Activated naive CD4-positive, alpha-beta T cell treated with anti-CD3 and anti-CD28 coated beads, Interleukin-2, amount 10 ng/mL, durations not matched to agents 7 days and 5 days (primary cell): ENCODE measurements at regions not wholly inside any gene's neighbourhood (a gene's known extent, or its start where the extent isn't known, plus 50 kb on each side); places are given as distances from the start of the nearest gene placed in this dataset.
"Not testable (repeated sequence)": the region's sequence is repeated elsewhere in the genome, so short reads cannot be mapped to it uniquely, and the experiment has no call there.

Source experiments
- CTCF ChIA-PET: fragments of 350-600 bp; sonication (Branson Sonifier 250); formaldehyde crosslinking; loops from one replicate; lab custom pipeline; 2021; ENCODE audit warnings: antibody characterized with exemption; lab: Charles Lee
- DNase-seq: peaks from one replicate; pipeline ENCODE4 v3.0.0-alpha.2; 2020
- H3K27ac Mint-ChIP-seq: one replicate; pipeline ENCODE4 v1.8.0; 2021; ENCODE audit warnings: mild to moderate bottlenecking, moderate library complexity, mixed read lengths
- H3K27me3 Mint-ChIP-seq: one replicate; pipeline ENCODE4 v1.8.0; 2021; ENCODE audit warnings: mild to moderate bottlenecking, mixed read lengths
- H3K36me3 Mint-ChIP-seq: one replicate; pipeline ENCODE4 v1.8.0; 2021; ENCODE audit warnings: mixed read lengths
- H3K4me1 Mint-ChIP-seq: one replicate; pipeline ENCODE4 v1.8.0; 2021; ENCODE audit warnings: mixed read lengths
- H3K4me3 Mint-ChIP-seq: one replicate; pipeline ENCODE4 v1.8.0; 2021; ENCODE audit warnings: mild to moderate bottlenecking, moderate library complexity, mixed read lengths
- H3K9me3 Mint-ChIP-seq: one replicate; pipeline ENCODE4 v1.8.0; 2021; ENCODE audit warnings: mixed read lengths

DNA sequence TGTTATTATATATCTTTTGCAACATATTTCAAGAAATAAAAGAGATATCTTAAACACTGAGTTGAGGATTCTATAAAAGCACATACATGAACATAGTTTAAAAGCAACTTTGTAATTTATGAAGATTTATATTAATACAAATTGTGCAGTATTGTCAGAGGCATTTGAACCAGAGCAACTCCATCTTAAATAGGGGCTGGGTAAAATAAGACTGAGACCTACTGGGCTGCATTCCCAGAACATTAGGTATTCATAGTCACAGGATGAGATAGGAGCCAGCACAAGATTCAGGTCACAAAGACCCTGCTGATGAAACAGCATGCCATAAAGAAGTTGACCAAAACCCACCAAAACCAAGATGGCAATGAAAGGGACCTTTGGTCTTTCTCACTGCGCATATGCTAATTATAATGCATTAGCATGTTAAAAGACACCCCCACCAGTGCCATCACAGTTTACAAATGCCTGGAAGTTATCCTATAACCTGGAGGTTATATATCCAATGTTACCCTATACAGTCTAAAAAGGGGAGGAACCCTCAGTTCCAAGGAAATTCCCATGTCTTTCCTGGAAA is 320.2 kb downstream of the FAM170A start:
- Mint-ChIP-seq H3K27me3 (no peaks in the 10 kb centered on the region), H3K4me1 (no peaks in the 10 kb centered on the region), H3K4me3 (no peak overlapping the region), H3K9me3 (no peaks in the 10 kb centered on the region), H3K36me3 (no peaks in the 10 kb centered on the region), H3K27ac (no peak overlapping the region)
- CTCF ChIA-PET, result no interaction called here
- DNase-seq, result no peak

DNA sequence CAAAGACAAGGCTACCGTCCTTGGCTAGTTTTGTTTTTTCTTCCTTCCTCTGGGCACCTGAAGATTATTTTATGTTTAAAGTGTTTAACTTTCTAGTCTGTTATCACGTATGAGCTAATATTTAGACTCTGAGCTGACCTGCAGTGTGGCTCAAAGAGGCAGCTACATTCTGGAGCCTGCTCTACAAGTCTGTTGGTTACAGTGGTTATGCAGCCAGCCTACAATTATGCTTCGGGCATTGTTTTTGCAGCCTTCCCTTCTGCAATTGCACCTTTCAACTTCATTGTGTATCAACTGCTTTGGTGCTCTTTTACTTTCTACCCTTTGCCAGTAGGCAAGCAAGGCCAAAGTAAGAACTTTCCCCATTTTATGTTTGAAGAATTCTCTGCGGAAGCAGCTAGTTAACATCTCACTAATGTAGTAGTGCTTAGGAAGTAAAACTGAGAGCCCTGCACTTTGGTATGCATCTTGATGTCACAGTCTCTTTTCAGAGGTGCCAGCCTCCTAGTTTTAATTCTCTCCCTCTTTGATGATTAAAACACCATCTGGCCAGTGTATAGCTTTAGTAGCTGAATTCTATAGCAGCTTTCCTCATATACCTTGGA is 322.1 kb downstream of the FAM170A start:
- DNase-seq, result no peak
- Mint-ChIP-seq H3K36me3 (no peaks in the 10 kb centered on the region), H3K27me3 (no peaks in the 10 kb centered on the region), H3K9me3 (no peaks in the 10 kb centered on the region), H3K4me1 (no peaks in the 10 kb centered on the region), H3K27ac (no peak overlapping the region), H3K4me3 (no peak overlapping the region)
- CTCF ChIA-PET, result no interaction called here

- Mint-ChIP-seq H3K27me3 (no peaks in the 10 kb centered on the region), H3K27ac (no peak overlapping the region), H3K36me3 (no peaks in the 10 kb centered on the region), H3K9me3 (no peaks in the 10 kb centered on the region), H3K4me3 (no peak overlapping the region), H3K4me1 (no peaks in the 10 kb centered on the region)
- CTCF ChIA-PET, result no interaction called here
- DNase-seq, result no peak
Observed at GRCh38 chr5:119953474-119953873, 324.1 kb downstream of the FAM170A start.

- Mint-ChIP-seq H3K36me3 (no peaks in the 10 kb centered on the region), H3K27ac (no peak overlapping the region), H3K4me1 (no peaks in the 10 kb centered on the region), H3K27me3 (no peaks in the 10 kb centered on the region), H3K4me3 (no peak overlapping the region), H3K9me3 (no peaks in the 10 kb centered on the region)
- DNase-seq, result no peak
- CTCF ChIA-PET, result no interaction called here
Observed at GRCh38 chr5:119954106-119954505, 324.7 kb downstream of the FAM170A start.

GRCh38 chr5:119961993-119962392 is 332.6 kb downstream of the FAM170A start:
- Mint-ChIP-seq H3K36me3 (no peaks in the 10 kb centered on the region), H3K4me1 (no peaks in the 10 kb centered on the region), H3K4me3 (no peak overlapping the region), H3K27me3 (no peaks in the 10 kb centered on the region), H3K27ac (no peak overlapping the region), H3K9me3 (no peaks in the 10 kb centered on the region)
- CTCF ChIA-PET, result no interaction called here
- DNase-seq, result no peak

GRCh38 chr5:119966028-119966427 is 336.7 kb downstream of the FAM170A start:
- Mint-ChIP-seq H3K4me3 (no peak overlapping the region), H3K9me3 (peaks cover 2% of the 10 kb centered on the region), H3K27ac (no peak overlapping the region), H3K4me1 (no peaks in the 10 kb centered on the region), H3K36me3 (no peaks in the 10 kb centered on the region), H3K27me3 (no peaks in the 10 kb centered on the region)
- CTCF ChIA-PET, result no interaction called here
- no peak for DNase-seq

DNA sequence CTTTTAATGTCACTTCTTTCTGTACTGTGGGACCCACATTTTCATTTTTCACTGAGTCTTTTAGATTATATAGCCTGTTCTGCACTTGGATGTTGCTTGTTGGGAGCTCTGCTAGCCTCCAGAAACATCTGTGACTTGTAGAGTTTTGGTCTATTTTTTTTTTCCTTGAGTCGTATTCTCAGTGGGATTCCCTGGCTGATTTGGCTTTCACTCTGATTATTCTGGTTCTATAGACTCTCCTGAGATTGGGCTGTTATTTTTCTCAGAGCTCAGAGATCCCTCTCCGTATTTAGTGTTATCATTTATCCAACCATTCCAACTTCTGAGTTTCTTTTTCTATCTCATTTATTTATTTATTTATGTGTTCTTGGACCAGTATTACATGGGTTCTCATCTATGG is 339.3 kb downstream of the FAM170A start:
- Mint-ChIP-seq H3K36me3 (no peaks in the 10 kb centered on the region), H3K4me1 (no peaks in the 10 kb centered on the region), H3K27ac (no peak overlapping the region), H3K4me3 (no peak overlapping the region), H3K27me3 (no peaks in the 10 kb centered on the region), H3K9me3 (peaks cover 3% of the 10 kb centered on the region)
- DNase-seq, result no peak
- CTCF ChIA-PET, result no interaction called here

- H3K27ac Mint-ChIP-seq, H3K4me1 Mint-ChIP-seq, H3K27me3 Mint-ChIP-seq, H3K36me3 Mint-ChIP-seq, DNase-seq, CTCF ChIA-PET, H3K4me3 Mint-ChIP-seq: not testable (repeated sequence)
- H3K9me3 Mint-ChIP-seq, result peaks cover 35% of the 10 kb centered on the region
Observed at GRCh38 chr5:119987077-119987476, 357.7 kb downstream of the FAM170A start.

- peaks cover 22% of the 10 kb centered on the region for H3K9me3 Mint-ChIP-seq
- no peak overlapping the region for H3K27ac Mint-ChIP-seq
- H3K36me3 Mint-ChIP-seq, result no peaks in the 10 kb centered on the region
- no peak overlapping the region for H3K4me3 Mint-ChIP-seq
- H3K27me3 Mint-ChIP-seq, result no peaks in the 10 kb centered on the region
- CTCF ChIA-PET, result no interaction called here
- DNase-seq, result no peak
- no peaks in the 10 kb centered on the region for H3K4me1 Mint-ChIP-seq
Observed at GRCh38 chr5:119991625-119992024, 362.3 kb downstream of the FAM170A start.

GRCh38 chr5:119996128-119996527 is 366.8 kb downstream of the FAM170A start:
- no peak overlapping the region for H3K4me3 Mint-ChIP-seq
- H3K27me3 Mint-ChIP-seq, result no peaks in the 10 kb centered on the region
- H3K4me1 Mint-ChIP-seq, result no peaks in the 10 kb centered on the region
- CTCF ChIA-PET, result no interaction called here
- no peak overlapping the region for H3K27ac Mint-ChIP-seq
- H3K36me3 Mint-ChIP-seq, result no peaks in the 10 kb centered on the region
- H3K9me3 Mint-ChIP-seq, result peaks cover 2% of the 10 kb centered on the region
- DNase-seq, result no peak

- no peak overlapping the region for H3K27ac Mint-ChIP-seq
- no peak for DNase-seq
- H3K4me1 Mint-ChIP-seq, result no peaks in the 10 kb centered on the region
- no peaks in the 10 kb centered on the region for H3K27me3 Mint-ChIP-seq
- no peaks in the 10 kb centered on the region for H3K9me3 Mint-ChIP-seq
- no peaks in the 10 kb centered on the region for H3K36me3 Mint-ChIP-seq
- H3K4me3 Mint-ChIP-seq, result no peak overlapping the region
- CTCF ChIA-PET, result no interaction called here
Observed at GRCh38 chr5:120007598-120007997, 378.2 kb downstream of the FAM170A start.

DNA sequence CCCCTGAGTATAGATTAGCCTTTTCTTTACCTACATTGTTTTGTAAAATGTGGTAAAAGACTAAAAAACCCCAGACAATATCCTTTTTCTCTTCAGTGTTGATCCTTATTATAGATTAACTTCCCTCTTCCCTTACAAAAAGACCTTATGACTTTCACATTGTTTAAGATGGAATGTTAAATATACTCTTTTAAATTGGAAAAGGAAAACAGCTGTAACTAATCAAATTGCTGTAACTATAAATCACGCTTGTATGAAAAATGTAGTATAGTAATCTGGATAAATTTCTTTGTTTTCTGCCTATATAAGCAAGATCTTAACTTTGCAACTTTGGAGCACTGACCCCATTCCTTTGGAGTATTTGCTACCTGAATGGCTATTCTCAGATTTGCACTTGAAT is 383.1 kb downstream of the FAM170A start:
- H3K4me3 Mint-ChIP-seq, result no peak overlapping the region
- CTCF ChIA-PET, result interaction anchor here (0.6 kb wide), 1 partner anchor 9 kb away, joined by 3 read pairs; no protein-coding TSS in a partner anchor
- DNase-seq, result no peak
- no peaks in the 10 kb centered on the region for H3K36me3 Mint-ChIP-seq
- H3K9me3 Mint-ChIP-seq, result no peaks in the 10 kb centered on the region
- H3K27ac Mint-ChIP-seq, result no peak overlapping the region
- H3K4me1 Mint-ChIP-seq, result no peaks in the 10 kb centered on the region
- no peaks in the 10 kb centered on the region for H3K27me3 Mint-ChIP-seq

DNA sequence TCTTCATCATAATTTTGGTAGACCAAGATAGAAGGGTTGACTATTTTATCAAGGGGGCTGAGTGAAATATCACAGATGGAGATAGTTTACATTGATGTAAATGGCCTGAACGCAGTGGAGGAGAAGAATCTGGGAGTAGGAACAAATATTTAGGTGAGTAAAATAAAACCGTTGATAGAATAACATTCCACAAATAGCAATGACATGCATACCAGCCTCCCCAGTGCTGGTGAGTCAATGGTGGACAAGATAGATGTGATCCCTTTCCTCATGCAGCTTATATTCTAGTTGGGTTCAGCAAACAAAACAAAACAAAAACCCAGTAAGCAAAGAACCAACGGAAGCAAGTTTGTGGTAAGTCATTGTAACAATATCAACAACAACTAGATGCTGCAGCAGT is 385.2 kb downstream of the FAM170A start:
- Mint-ChIP-seq H3K36me3 (no peaks in the 10 kb centered on the region), H3K4me1 (no peaks in the 10 kb centered on the region), H3K27ac (no peak overlapping the region), H3K9me3 (no peaks in the 10 kb centered on the region), H3K27me3 (no peaks in the 10 kb centered on the region), H3K4me3 (no peak overlapping the region)
- no peak for DNase-seq
- CTCF ChIA-PET, result no interaction called here

GRCh38 chr5:120016717-120017382 is 387.5 kb downstream of the FAM170A start:
- Mint-ChIP-seq H3K36me3 (no peaks in the 10 kb centered on the region), H3K9me3 (peaks cover 3% of the 10 kb centered on the region), H3K27ac (no peak overlapping the region), H3K4me1 (no peaks in the 10 kb centered on the region), H3K4me3 (no peak overlapping the region), H3K27me3 (no peaks in the 10 kb centered on the region)
- CTCF ChIA-PET, result no interaction called here
- DNase-seq, result no peak

DNA sequence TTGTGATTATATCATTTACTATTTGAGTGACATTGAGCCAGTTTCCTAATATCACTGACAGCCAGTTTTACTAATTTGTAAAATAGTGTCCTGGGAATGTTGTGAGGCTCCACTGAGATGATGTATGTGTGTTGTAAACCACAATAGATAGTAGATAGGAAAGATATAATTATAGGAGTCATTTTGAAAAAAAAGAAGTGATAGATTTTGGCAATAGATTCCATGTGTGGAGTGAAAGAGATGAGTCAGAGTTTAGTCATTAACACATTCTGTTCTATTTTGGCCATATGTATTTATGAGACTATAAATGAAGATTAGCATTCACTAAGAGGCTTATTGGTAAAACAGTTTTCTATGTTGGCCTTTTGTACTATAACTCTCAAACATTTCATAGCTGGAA is 388.2 kb downstream of the FAM170A start:
- DNase-seq, result no peak
- no peak overlapping the region for H3K27ac Mint-ChIP-seq
- H3K4me3 Mint-ChIP-seq, result no peak overlapping the region
- no peaks in the 10 kb centered on the region for H3K4me1 Mint-ChIP-seq
- no peaks in the 10 kb centered on the region for H3K27me3 Mint-ChIP-seq
- H3K36me3 Mint-ChIP-seq, result no peaks in the 10 kb centered on the region
- CTCF ChIA-PET, result interaction anchor here (0.6 kb wide), 1 partner anchor 307 kb away, joined by 3 read pairs; no protein-coding TSS in a partner anchor
- H3K9me3 Mint-ChIP-seq, result peaks cover 6% of the 10 kb centered on the region
